ENCODE measurements at regions not wholly inside any gene's neighbourhood (a gene's known extent, or its start where the extent isn't known, plus 50 kb on each side); places are given as distances from the start of the nearest gene placed in this dataset.

DNA sequence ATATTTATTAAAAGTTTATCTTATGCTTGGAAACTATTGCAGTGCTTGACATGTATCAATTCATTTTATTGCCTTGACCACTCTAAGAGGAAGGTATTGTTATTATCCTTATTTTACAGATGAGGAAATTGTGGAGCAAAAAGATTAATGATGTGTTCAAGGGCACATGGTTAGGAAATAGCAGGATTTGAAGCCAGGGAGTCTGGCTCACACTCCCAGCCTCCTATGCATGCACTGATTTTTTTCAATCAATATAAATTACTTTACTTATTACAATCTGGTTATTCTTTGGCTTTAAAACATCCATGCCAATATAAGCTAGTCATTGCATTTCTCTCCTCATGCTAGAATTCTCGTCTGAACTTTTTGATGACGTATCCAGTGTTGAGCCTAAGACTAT is 94.2 kb upstream of the TBX5 start:
- no peak overlapping the region for H2BK120ac ChIP-seq (ENCODE audit: low read depth, low read length, poor library complexity, severe bottlenecking)
- no peaks in the 10 kb centered on the region for H3K36me3 Mint-ChIP-seq (ENCODE audit: insufficient read depth in 1 of 3, low read depth in 3 of 3)
- peaks cover 9 to 14% of the 10 kb centered on the region in 2 experiments for H3K4me1 Mint-ChIP-seq
- no peak overlapping the region for H3K4me3 Mint-ChIP-seq
- no peak overlapping the region for H4K5ac ChIP-seq (ENCODE audit: insufficient read length, low read depth, low read length)
- no CpG with 5 or more reads among the region's 2 CpGs for WGBS (ENCODE audit: extremely low coverage, insufficient read length, low lambda C conversion rate)
- H3K4ac ChIP-seq (ENCODE audit: low read depth, low read length): no peak overlapping the region
- H4K91ac ChIP-seq (ENCODE audit: insufficient read length, low read depth, low read length): no peak overlapping the region
- H3K9me3 ChIP-seq (ENCODE audit: control insufficient read depth, low read depth, low read length): no peaks in the 10 kb centered on the region
- H3K9ac ChIP-seq (ENCODE audit: extremely low read depth, insufficient read length, low read length): no peak overlapping the region
- H3K4me1 ChIP-seq (ENCODE audit: insufficient read depth, low read length): no peaks in the 10 kb centered on the region
- DNase-seq: no peak
- no peak overlapping the region for H4K8ac ChIP-seq (replicated peaks; ENCODE audit: insufficient read length, low read depth, low read length)
- no peak overlapping the region for H3K27ac ChIP-seq (ENCODE audit: insufficient read length, low read depth, low read length)
- H2BK15ac ChIP-seq (ENCODE audit: low read depth, low read length): no peak overlapping the region
- H3K79me1 ChIP-seq (ENCODE audit: insufficient read depth, low read depth, low read length, poor library complexity, severe bottlenecking): no peaks in the 10 kb centered on the region
- H2AK5ac ChIP-seq (ENCODE audit: insufficient read length, low read length): no peak overlapping the region
- H4K20me1 ChIP-seq (ENCODE audit: control insufficient read depth, insufficient read depth, insufficient read length): no peaks in the 10 kb centered on the region
- no peaks in the 10 kb centered on the region for H3K79me2 ChIP-seq (ENCODE audit: insufficient read depth, low read length)
- no peak overlapping the region for H2BK12ac ChIP-seq (ENCODE audit: insufficient read length, low read depth, low read length)
- no peak overlapping the region for H3K56ac ChIP-seq (ENCODE audit: insufficient read length, low read depth, low read length)
- no peak overlapping the region for H3K18ac ChIP-seq (ENCODE audit: insufficient read length, low read depth, low read length)
- no peak overlapping the region for H3T11ph ChIP-seq (ENCODE audit: low read length)
- H3K27me3 Mint-ChIP-seq (ENCODE audit: low read depth): peaks cover 93% of the 10 kb centered on the region
- no peak overlapping the region for H2AFZ ChIP-seq (ENCODE audit: low read length)
- no peaks in the 10 kb centered on the region for H3K23me2 ChIP-seq (ENCODE audit: insufficient read length, low read depth, low read length, poor library complexity, severe bottlenecking)
- H3K27me3 ChIP-seq (ENCODE audit: insufficient read depth, low read length): peaks cover 6% of the 10 kb centered on the region; the same call in 1 of the 2 replicates
- H2BK20ac ChIP-seq (ENCODE audit: low read depth, low read length, poor library complexity, severe bottlenecking): no peak overlapping the region
- no peak overlapping the region for H3K14ac ChIP-seq (ENCODE audit: insufficient read depth, low read length)
- no peak overlapping the region for H3K27ac Mint-ChIP-seq
- no peak overlapping the region for H3K4me2 ChIP-seq (ENCODE audit: insufficient read depth, insufficient read length, low read length)
- no peak overlapping the region for H3K23ac ChIP-seq (ENCODE audit: insufficient read length, low read depth, low read length)
- no peaks in the 10 kb centered on the region for H3K9me3 Mint-ChIP-seq
- TF ChIP-seq, protein P1, sequence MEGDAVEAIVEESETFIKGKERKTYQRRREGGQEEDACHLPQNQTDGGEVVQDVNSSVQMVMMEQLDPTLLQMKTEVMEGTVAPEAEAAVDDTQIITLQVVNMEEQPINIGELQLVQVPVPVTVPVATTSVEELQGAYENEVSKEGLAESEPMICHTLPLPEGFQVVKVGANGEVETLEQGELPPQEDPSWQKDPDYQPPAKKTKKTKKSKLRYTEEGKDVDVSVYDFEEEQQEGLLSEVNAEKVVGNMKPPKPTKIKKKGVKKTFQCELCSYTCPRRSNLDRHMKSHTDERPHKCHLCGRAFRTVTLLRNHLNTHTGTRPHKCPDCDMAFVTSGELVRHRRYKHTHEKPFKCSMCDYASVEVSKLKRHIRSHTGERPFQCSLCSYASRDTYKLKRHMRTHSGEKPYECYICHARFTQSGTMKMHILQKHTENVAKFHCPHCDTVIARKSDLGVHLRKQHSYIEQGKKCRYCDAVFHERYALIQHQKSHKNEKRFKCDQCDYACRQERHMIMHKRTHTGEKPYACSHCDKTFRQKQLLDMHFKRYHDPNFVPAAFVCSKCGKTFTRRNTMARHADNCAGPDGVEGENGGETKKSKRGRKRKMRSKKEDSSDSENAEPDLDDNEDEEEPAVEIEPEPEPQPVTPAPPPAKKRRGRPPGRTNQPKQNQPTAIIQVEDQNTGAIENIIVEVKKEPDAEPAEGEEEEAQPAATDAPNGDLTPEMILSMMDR (conservative IDR thresholded peaks at IDR 0.05): no peak
- H2BK5ac ChIP-seq (ENCODE audit: insufficient read length, low read length): no peak overlapping the region

Measured in H9 (cell line).